PC-9 (cell line): ENCODE measurements at regions not wholly inside any gene's neighbourhood (a gene's known extent, or its start where the extent isn't known, plus 50 kb on each side); places are given as distances from the start of the nearest gene placed in this dataset.

Experiments used
- EZH2 ChIP-seq: fragments of 200-600 bp; sonication (generic); IDR thresholded peaks from 2 replicates; pipeline ENCODE4 v1.8.0; 2017; ENCODE audit warnings: antibody characterized with exemption, low read depth
- TF ChIP-seq, protein P1 (sequence below): fragments of 200-600 bp; sonication (generic); conservative IDR thresholded peaks from 2 replicates; pipeline ENCODE4 v1.6.1; 2017; ENCODE audit warnings: mixed run types, antibody characterized with exemption, mild to moderate bottlenecking, moderate library complexity

DNA sequence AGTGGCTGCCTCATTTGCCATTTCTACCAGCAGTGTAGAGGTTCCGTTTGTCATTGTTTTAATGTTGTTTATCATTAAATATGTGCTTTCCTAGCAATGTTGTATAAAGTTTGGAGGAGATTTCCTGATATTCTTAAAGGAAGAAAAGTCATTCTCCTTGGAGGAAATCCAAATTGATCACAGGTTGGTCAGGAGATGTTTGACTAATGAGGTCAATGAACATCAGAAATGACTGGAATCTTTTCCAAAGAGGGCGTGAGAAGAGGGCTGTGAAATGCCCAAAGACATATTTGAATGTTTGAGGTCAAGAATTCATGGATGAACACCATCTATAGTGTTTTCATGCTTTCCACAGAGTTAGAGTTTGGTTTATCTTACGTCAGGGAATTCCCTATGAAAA lies 471.3 kb downstream of the MAT2B start:
- TF ChIP-seq, protein P1, sequence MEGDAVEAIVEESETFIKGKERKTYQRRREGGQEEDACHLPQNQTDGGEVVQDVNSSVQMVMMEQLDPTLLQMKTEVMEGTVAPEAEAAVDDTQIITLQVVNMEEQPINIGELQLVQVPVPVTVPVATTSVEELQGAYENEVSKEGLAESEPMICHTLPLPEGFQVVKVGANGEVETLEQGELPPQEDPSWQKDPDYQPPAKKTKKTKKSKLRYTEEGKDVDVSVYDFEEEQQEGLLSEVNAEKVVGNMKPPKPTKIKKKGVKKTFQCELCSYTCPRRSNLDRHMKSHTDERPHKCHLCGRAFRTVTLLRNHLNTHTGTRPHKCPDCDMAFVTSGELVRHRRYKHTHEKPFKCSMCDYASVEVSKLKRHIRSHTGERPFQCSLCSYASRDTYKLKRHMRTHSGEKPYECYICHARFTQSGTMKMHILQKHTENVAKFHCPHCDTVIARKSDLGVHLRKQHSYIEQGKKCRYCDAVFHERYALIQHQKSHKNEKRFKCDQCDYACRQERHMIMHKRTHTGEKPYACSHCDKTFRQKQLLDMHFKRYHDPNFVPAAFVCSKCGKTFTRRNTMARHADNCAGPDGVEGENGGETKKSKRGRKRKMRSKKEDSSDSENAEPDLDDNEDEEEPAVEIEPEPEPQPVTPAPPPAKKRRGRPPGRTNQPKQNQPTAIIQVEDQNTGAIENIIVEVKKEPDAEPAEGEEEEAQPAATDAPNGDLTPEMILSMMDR = no peak
- TF ChIP-seq EZH2 = no peak
